ENCODE measurements at regions not wholly inside any gene's neighbourhood (a gene's known extent, or its start where the extent isn't known, plus 50 kb on each side); places are given as distances from the start of the nearest gene placed in this dataset.

GRCh38 chr18:10399465-10399864 is 55.0 kb upstream of the APCDD1 start (continued):
- no peak for TF ChIP-seq ZNF462 (CRISPR knock-in tag; IDR thresholded peaks at IDR 0.05)
- TF ChIP-seq CTCF (conservative IDR thresholded peaks at IDR 0.05; ENCODE audit: low read depth in 2 of 2): no peak
- no peak for TF ChIP-seq EZH2phosphoT487 (IDR thresholded peaks at IDR 0.05; ENCODE audit: unreplicated experiment)
- no peak for TF ChIP-seq ETS1 (IDR thresholded peaks at IDR 0.05)

GRCh38 chr18:10400534-10401307 is 53.7 kb upstream of the APCDD1 start:
- H3F3A ChIP-seq (replicated peaks; ENCODE audit: low read depth): no peaks in the 10 kb centered on the region
- DNase-seq (ENCODE audit: low spot score): no peak
- Mint-ChIP-seq H3K4me3 (no peak overlapping the region), H3K9me3 (no peaks in the 10 kb centered on the region), H3K27me3 (ENCODE audit: insufficient read depth, low read depth, poor library complexity) (peaks cover 7% of the 10 kb centered on the region), H3K27ac (no peak overlapping the region), H3K4me1 (peaks cover 37% of the 10 kb centered on the region), H3K36me3 (ENCODE audit: low read depth) (no peaks in the 10 kb centered on the region)
- no peaks in the 10 kb centered on the region for H3K27me3 ChIP-seq (ENCODE audit: insufficient read depth)
- H4K20me1 ChIP-seq (replicated peaks; ENCODE audit: insufficient read depth): no peaks in the 10 kb centered on the region
- no peaks in the 10 kb centered on the region for H3K79me2 ChIP-seq (replicated peaks; ENCODE audit: insufficient read depth)
- no peak overlapping the region for H3K27ac ChIP-seq (ENCODE audit: low read depth)
- ATAC-seq: no peak
- no peak overlapping the region for H3K4me2 ChIP-seq
- no peak overlapping the region for H2AFZ ChIP-seq
- H3K4me1 ChIP-seq (ENCODE audit: insufficient read depth): peaks cover 5% of the 10 kb centered on the region
- H3K4me3 ChIP-seq: no peak overlapping the region
- no peaks in the 10 kb centered on the region for H3K9me2 ChIP-seq (ENCODE audit: insufficient read depth)
- no peaks in the 10 kb centered on the region for H3K36me3 ChIP-seq (ENCODE audit: insufficient read depth)
- no peak for TF ChIP-seq CREB1 (CRISPR knock-in tag; IDR thresholded peaks at IDR 0.05; ENCODE audit: low read depth)
- TF ChIP-seq JUNB (IDR thresholded peaks at IDR 0.05; ENCODE audit: unreplicated experiment): no peak
- no peak for TF ChIP-seq POLR2AphosphoS5 (IDR thresholded peaks at IDR 0.05; ENCODE audit: low read depth)
- TF ChIP-seq ZNF331 (CRISPR knock-in tag; IDR thresholded peaks at IDR 0.05; ENCODE audit: low read depth): no peak
- TF ChIP-seq CTCF (conservative IDR thresholded peaks at IDR 0.05; ENCODE audit: low read depth in 2 of 2): no peak
- no peak for TF ChIP-seq REST (IDR thresholded peaks at IDR 0.05; ENCODE audit: unreplicated experiment)
